NT2/D1 (cell line): ENCODE measurements at regions not wholly inside any gene's neighbourhood (a gene's known extent, or its start where the extent isn't known, plus 50 kb on each side); places are given as distances from the start of the nearest gene placed in this dataset.
"Not testable (repeated sequence)": the region's sequence is repeated elsewhere in the genome, so short reads cannot be mapped to it uniquely, and the experiment has no call there.

Source experiments
- DNase-seq: peaks from one replicate; pipeline ENCODE4 v3.0.0-alpha.2; 2011; ENCODE audit warnings: low read depth, low spot score
- H3K27me3 ChIP-seq: 2 replicates; pipeline ENCODE4 v1.6.0; 2011; ENCODE audit warnings: mild to moderate bottlenecking; ENCODE audit not compliant: insufficient read length, insufficient read depth
- H3K36me3 ChIP-seq: 2 replicates; pipeline ENCODE4 v1.6.1; 2011; ENCODE audit warnings: mild to moderate bottlenecking, low read length, mixed read lengths; ENCODE audit not compliant: insufficient read depth, insufficient read length
- H3K4me1 ChIP-seq: 2 replicates; pipeline ENCODE4 v1.5.1; 2011; ENCODE audit not compliant: insufficient read depth, insufficient read length
- H3K4me3 ChIP-seq: 2 replicates; pipeline ENCODE4 v1.5.1; 2011; ENCODE audit warnings: low read depth; ENCODE audit not compliant: insufficient read length
- H3K9ac ChIP-seq: 2 replicates; pipeline ENCODE4 v1.6.0; 2011; ENCODE audit warnings: low read depth; ENCODE audit not compliant: insufficient read length
- H3K9me3 ChIP-seq: 2 replicates; pipeline ENCODE4 v1.5.1; 2011; ENCODE audit warnings: mild to moderate bottlenecking, low read length; ENCODE audit not compliant: insufficient read depth
- SUZ12 ChIP-seq: IDR thresholded peaks from 2 replicates; pipeline ENCODE4 v1.6.1; 2011; ENCODE audit not compliant: insufficient read length, insufficient read depth; ENCODE audit errors: extremely low read depth
- YY1 ChIP-seq: IDR thresholded peaks from 2 replicates; pipeline ENCODE4 v1.6.1; 2011; ENCODE audit not compliant: insufficient read length, insufficient read depth
- ZNF274 ChIP-seq: IDR thresholded peaks from 2 replicates; pipeline ENCODE4 v1.6.1; 2011; ENCODE audit warnings: mild to moderate bottlenecking, low read depth, low read length

DNA sequence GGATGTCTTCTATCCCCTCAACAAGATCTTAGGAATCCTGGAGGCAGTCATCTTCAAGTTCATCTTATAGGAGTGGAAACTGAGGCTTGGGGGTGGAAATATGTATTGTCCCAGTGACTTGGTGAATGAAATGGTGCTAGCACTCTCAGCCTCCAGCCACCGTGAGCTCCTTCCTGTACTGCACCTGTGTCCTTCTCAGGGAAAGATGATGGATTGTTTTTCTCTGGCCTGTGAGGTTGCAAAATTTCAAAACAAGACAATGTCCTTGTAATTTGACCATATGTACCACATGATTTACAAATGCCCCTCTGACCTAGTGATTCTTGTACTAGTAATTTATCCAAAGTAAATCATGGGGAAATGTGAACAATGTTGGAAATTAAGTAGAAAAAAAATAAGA, 71.0 kb upstream of the CHCHD3 start:
- Histone ChIP-seq H3K4me3 (no peak overlapping the region), H3K9ac (no peak overlapping the region), H3K4me1 (no peaks in the 10 kb centered on the region), H3K36me3 (no peaks in the 10 kb centered on the region), H3K9me3 (no peaks in the 10 kb centered on the region), H3K27me3 (no peaks in the 10 kb centered on the region)
- TF ChIP-seq YY1, result no peak
- TF ChIP-seq ZNF274, result no peak
- no peak for TF ChIP-seq SUZ12
- no peak for DNase-seq

DNA sequence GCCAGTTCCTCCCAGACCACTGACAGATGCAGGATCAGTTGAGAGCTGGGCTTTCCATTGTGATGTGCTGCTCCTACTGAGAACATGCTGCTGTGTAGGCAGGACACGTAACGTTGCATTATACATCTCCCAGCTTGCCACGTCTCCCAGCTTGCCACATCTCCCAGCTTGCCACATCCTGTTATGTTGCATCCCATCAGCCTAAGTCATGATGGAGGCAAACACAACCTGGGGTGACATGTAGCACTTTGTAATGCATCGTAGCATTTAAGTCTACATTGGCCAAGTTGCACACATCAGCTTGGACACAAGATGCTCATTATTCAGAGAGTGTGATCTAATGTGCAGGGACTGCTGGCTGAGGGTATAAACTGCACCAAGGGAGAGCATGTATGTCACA, 73.3 kb upstream of the CHCHD3 start:
- Histone ChIP-seq H3K9me3 (no peaks in the 10 kb centered on the region), H3K27me3 (no peaks in the 10 kb centered on the region), H3K4me3 (no peak overlapping the region), H3K9ac (no peak overlapping the region), H3K36me3 (no peaks in the 10 kb centered on the region), H3K4me1 (no peaks in the 10 kb centered on the region)
- no peak for DNase-seq
- TF ChIP-seq YY1 (no peak), ZNF274 (no peak), SUZ12 (no peak)

DNA sequence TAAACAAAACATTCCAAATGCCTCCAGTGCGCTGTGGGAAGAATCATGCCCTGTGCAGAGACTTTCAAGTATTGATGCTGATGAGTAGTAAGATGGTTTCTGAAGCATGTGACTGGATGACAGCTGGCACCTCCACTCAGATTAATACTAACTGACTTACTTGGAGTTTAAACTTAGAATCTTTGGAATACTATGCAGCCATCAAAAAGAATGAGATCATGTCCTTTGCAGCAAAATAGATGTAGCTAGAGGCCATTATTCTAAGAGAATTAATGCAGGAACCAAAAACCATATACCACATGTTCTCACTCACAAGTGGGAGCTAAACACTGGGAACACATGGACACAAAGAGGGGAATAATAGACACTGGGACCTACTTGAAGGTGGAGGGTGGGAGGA, 73.8 kb upstream of the CHCHD3 start:
- Histone ChIP-seq H3K4me1 (no peaks in the 10 kb centered on the region), H3K9ac (no peak overlapping the region), H3K27me3 (no peaks in the 10 kb centered on the region), H3K4me3 (no peak overlapping the region), H3K9me3 (no peaks in the 10 kb centered on the region), H3K36me3 (no peaks in the 10 kb centered on the region)
- no peak for DNase-seq
- no peak for TF ChIP-seq ZNF274
- no peak for TF ChIP-seq YY1
- no peak for TF ChIP-seq SUZ12

DNA sequence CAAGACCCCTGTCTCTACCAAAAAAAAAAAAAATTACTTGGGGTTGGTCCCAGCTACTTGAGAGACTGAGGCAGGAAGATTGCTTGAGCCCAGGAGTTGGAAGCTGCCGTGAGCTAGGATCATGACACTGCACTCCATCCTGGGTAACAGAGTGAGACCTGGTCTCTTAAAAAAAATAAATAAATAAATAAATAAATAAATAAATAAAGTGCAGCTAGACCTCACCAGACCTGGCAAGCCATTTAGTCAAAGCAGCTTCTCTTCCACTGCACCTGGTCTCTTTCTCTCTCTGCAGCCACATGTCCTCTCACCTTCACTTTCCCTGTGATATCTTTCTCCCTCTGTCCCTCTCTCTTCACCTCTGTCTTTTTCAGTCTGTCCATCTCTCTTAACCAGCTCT, 75.2 kb upstream of the CHCHD3 start:
- DNase-seq, result no peak
- H3K36me3 ChIP-seq, result no peaks in the 10 kb centered on the region
- no peaks in the 10 kb centered on the region for H3K27me3 ChIP-seq
- H3K9ac ChIP-seq, result no peak overlapping the region
- H3K4me1 ChIP-seq, result no peaks in the 10 kb centered on the region
- no peaks in the 10 kb centered on the region for H3K9me3 ChIP-seq
- TF ChIP-seq ZNF274 (no peak), SUZ12 (no peak), YY1 (no peak)
- H3K4me3 ChIP-seq, result no peak overlapping the region

DNA sequence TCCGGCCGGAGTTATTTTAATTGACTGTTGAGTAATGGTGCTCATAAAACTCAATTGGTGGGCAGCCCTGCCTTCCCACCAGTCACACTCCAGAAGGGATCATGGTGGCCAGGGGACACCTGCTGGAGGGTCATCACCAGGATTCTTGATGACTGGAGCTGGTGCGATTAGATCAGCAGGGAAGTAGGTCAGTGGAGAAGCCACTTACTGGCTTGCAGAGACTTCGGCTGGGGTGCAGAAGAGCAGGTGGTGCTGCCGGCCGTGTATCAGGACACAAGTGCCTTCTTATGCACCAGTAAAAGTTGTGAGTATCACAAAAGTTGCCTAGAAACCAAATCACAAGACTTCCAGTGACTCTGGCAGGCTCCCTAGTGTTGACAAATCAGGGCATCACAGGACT, 82.6 kb upstream of the CHCHD3 start:
- no peaks in the 10 kb centered on the region for H3K36me3 ChIP-seq
- DNase-seq, result no peak
- no peaks in the 10 kb centered on the region for H3K27me3 ChIP-seq
- TF ChIP-seq ZNF274 (no peak), YY1 (no peak), SUZ12 (no peak)
- H3K4me3 ChIP-seq, result no peak overlapping the region
- H3K9ac ChIP-seq, result no peak overlapping the region
- no peaks in the 10 kb centered on the region for H3K9me3 ChIP-seq
- no peaks in the 10 kb centered on the region for H3K4me1 ChIP-seq

DNA sequence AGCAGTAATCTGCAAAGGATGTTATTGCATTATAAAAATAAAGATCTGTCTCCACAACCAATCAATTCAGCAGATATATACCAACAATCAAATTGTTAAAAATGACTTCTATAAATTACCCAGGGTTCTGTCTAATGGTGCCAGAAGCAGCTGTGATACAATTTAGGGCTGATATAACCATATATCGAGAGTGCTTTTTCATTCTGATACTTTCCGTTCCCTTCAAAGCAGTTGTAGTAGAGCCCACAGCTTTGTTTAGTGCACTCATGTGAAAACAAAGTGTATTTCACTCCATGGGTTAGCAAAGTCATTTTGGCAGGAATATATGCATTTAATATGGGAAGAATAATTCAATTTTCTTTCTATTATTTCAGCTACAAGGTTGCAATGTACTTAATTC, 83.1 kb upstream of the CHCHD3 start:
- Histone ChIP-seq H3K9ac (no peak overlapping the region), H3K4me3 (no peak overlapping the region), H3K4me1 (no peaks in the 10 kb centered on the region), H3K36me3 (no peaks in the 10 kb centered on the region), H3K27me3 (no peaks in the 10 kb centered on the region), H3K9me3 (no peaks in the 10 kb centered on the region)
- TF ChIP-seq ZNF274 (no peak), SUZ12 (no peak), YY1 (no peak)
- no peak for DNase-seq

DNA sequence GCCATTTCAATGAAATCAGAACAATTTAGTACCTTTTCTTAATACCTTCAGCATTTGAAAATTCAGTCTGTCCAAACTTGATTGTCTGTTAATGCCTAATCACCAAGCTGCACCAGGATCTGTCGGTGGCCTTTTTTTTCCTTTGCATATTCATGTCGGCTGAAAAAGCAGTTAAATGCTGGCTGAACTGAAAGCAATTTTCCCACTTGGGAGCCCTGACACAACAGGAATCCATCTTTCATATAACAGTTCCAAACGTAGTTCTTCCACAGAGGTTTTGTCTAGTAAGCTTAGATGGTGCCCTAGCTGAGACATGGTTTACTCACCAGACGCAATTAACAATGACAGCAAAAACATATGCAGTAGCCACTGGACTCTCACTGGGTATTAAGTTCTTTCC, 83.6 kb upstream of the CHCHD3 start:
- TF ChIP-seq ZNF274 (no peak), SUZ12 (no peak), YY1 (no peak)
- no peak for DNase-seq

DNA sequence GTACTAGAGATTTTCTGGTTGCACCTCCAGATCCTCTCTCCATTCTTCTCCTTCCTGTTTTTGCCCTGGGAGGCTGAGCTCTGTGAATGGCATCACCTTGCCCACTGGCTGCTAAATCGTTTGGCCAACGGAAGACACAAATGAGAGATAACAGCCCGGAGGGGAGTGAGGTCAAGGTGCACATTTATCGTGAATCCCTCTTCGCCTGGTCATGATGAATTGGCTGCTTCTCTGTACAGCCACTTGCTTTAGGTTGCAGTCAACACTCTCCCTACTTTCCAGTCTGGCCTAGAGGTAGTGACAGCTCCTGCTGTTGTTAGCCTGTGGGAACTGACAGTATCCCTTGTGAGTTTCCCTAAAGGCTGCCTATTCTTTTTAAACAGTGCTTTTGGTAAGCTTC, 85.4 kb upstream of the CHCHD3 start:
- Histone ChIP-seq H3K36me3 (no peaks in the 10 kb centered on the region), H3K4me3 (no peak overlapping the region), H3K9ac (no peak overlapping the region), H3K9me3 (no peaks in the 10 kb centered on the region), H3K4me1 (no peaks in the 10 kb centered on the region), H3K27me3 (no peaks in the 10 kb centered on the region)
- no peak for DNase-seq
- TF ChIP-seq SUZ12, result no peak
- no peak for TF ChIP-seq ZNF274
- TF ChIP-seq YY1, result no peak

More for the DNA sequence above, 83.6 kb upstream of the CHCHD3 start:
- H3K9ac ChIP-seq, result no peak overlapping the region
- H3K9me3 ChIP-seq, result no peaks in the 10 kb centered on the region
- no peaks in the 10 kb centered on the region for H3K4me1 ChIP-seq
- H3K4me3 ChIP-seq, result no peak overlapping the region
- H3K36me3 ChIP-seq, result no peaks in the 10 kb centered on the region
- H3K27me3 ChIP-seq, result no peaks in the 10 kb centered on the region

DNA sequence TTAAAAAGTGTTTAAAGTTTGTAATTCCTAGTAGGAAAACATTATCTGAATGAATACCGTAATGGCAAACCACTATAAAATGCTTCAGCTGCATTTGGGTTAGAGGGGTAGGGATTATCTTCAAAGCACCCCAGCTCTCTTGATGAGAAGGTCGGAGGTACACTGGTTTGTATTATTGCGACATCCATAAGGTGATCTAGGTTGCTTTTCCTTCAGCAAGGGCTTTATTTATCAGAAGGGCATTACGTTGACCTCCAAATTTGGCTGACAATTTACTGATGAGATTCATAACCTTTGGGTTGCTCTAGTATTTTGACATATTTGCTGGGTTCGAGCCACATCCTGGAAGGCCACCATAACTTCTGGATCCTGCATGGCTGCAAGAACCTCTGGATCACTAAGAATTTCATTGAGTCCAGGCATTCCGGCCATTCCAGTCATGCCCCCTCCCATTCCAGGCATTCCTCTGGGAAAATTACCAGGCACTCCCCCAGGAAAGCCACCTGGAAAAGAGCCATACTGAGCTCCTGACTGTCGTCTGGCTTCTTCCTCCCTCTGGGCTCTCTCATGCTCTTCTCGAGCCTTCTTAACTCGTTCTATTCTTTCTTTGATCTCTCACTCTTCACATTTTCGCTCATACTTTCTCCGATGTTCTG, 83.6 kb upstream of the EXOC4 start:
- H3K36me3 ChIP-seq, H3K27me3 ChIP-seq, H3K9ac ChIP-seq, DNase-seq, H3K9me3 ChIP-seq, H3K4me1 ChIP-seq, H3K4me3 ChIP-seq: not testable (repeated sequence)

DNA sequence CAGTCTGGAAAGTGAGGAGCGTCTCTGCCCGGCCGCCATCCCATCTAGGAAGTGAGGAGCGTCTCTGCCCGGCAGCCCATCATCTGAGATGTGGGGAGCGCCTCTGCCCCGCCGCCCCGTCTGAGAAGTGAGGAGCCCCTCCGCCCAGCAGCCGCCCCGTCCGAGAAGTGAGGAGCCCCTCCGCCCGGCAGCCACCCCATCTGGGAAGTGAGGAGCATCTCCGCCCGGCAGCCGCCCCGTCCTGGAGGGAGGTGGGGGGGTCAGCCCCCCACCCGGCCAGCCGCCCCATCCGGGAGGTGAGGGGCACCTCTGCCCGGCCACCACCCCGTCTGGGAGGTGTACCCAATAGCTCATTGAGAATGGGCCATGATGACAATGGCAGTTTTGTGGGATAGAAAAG, 75.4 kb upstream of the EXOC4 start:
- not testable (repeated sequence) for H3K9me3 ChIP-seq, H3K4me3 ChIP-seq, H3K36me3 ChIP-seq, H3K4me1 ChIP-seq, H3K27me3 ChIP-seq, DNase-seq, H3K9ac ChIP-seq
